Fibroblast of lung (primary cell): ENCODE measurements at regions not wholly inside any gene's neighbourhood (a gene's known extent, or its start where the extent isn't known, plus 50 kb on each side); places are given as distances from the start of the nearest gene placed in this dataset.

ENCODE experiments used
- DNase-seq, 2 donors: peaks; one replicate each; pipeline versions ENCODE4 v3.0.0 to v3.0.0-alpha.2; 2010; ENCODE audit warnings: low read depth in 2 of 2
- H2AFZ ChIP-seq: 2 replicates; pipeline ENCODE4 v1.5.1; 2012; ENCODE audit warnings: low read length, control low read depth, inconsistent platforms
- H3K27ac ChIP-seq: 2 replicates; pipeline ENCODE4 v1.5.1; 2011; ENCODE audit warnings: low read length, control low read depth; ENCODE audit not compliant: insufficient read depth
- H3K27me3 ChIP-seq: 2 replicates; pipeline ENCODE4 v1.5.1; 2011; ENCODE audit warnings: mild to moderate bottlenecking, low read length; ENCODE audit not compliant: control insufficient read depth, insufficient read depth
- H3K36me3 ChIP-seq: 2 replicates; pipeline ENCODE4 v1.5.1; 2011; ENCODE audit warnings: low read length; ENCODE audit not compliant: control insufficient read depth, insufficient read depth
- H3K4me1 ChIP-seq: 2 replicates; pipeline ENCODE4 v1.5.1; 2011; ENCODE audit warnings: low read length; ENCODE audit not compliant: control insufficient read depth, insufficient read depth; ENCODE audit errors: extremely low read depth
- H3K4me2 ChIP-seq: 2 replicates; pipeline ENCODE4 v1.5.1; 2011; ENCODE audit warnings: low read length, control low read depth; ENCODE audit not compliant: insufficient read depth; ENCODE audit errors: extremely low read depth
- H3K4me3 ChIP-seq, 4 experiments: fragments of 200-600 bp in 1 of 4; sonication (generic) in 1 of 4; replicated peaks in 1 of 4; 2 replicates each; pipeline ENCODE4 v1.5.1; 2011 to 2016; ENCODE audit warnings: low read length in 4 of 4, low read depth in 3 of 4, mild to moderate bottlenecking in 3 of 4, control low read depth in 2 of 4, inconsistent platforms in 1 of 4, mixed read lengths in 1 of 4; ENCODE audit not compliant: insufficient read depth in 1 of 4; ENCODE audit errors: control extremely low read depth in 1 of 4
- H3K79me2 ChIP-seq: 2 replicates; pipeline ENCODE4 v1.5.1; 2012; ENCODE audit warnings: mild to moderate bottlenecking, low read length, inconsistent platforms; ENCODE audit not compliant: control insufficient read depth, insufficient read depth
- H3K9ac ChIP-seq: 2 replicates; pipeline ENCODE4 v1.5.1; 2011; ENCODE audit warnings: mild to moderate bottlenecking, low read length, control low read depth; ENCODE audit not compliant: insufficient read depth
- H3K9me3 ChIP-seq: 2 replicates; pipeline ENCODE4 v1.5.1; 2012; ENCODE audit warnings: low read depth, low read length; ENCODE audit not compliant: control insufficient read depth, insufficient read depth
- H4K20me1 ChIP-seq: 2 replicates; pipeline ENCODE4 v1.5.1; 2011; ENCODE audit warnings: low read length; ENCODE audit not compliant: control insufficient read depth, insufficient read depth; ENCODE audit errors: extremely low read depth
- CTCF ChIP-seq, 2 donors: IDR thresholded peaks in 1 of 2; conservative IDR thresholded peaks in 1 of 2; 1 replicate in 1 of 2; 2 replicates in 1 of 2; pipeline ENCODE4 v1.5.1; 2011 to 2012; ENCODE audit warnings: low read length in 2 of 2, control low read depth in 1 of 2, inconsistent platforms in 1 of 2, low read depth in 1 of 2, mild to moderate bottlenecking in 1 of 2
- EZH2 ChIP-seq: IDR thresholded peaks from 2 replicates; pipeline ENCODE4 v1.5.1; 2012; ENCODE audit warnings: low read length, control low read depth, mild to moderate bottlenecking; ENCODE audit errors: missing control alignments

- Histone ChIP-seq H3K9me3 (no peaks in the 10 kb centered on the region), H4K20me1 (no peaks in the 10 kb centered on the region), H3K4me2 (no peak overlapping the region), H3K9ac (no peak overlapping the region), H2AFZ (no peak overlapping the region), H3K36me3 (no peaks in the 10 kb centered on the region), H3K27ac (no peak overlapping the region), H3K79me2 (no peaks in the 10 kb centered on the region), H3K4me3 (no peak overlapping the region), H3K27me3 (no peaks in the 10 kb centered on the region), H3K4me1 (no peaks in the 10 kb centered on the region)
- no peak for DNase-seq
- TF ChIP-seq CTCF (conservative IDR thresholded peaks at IDR 0.05 in 1 of 2, IDR thresholded peaks at IDR 0.05 in 1 of 2; ENCODE audit: low read depth in 1 of 2, low read length in 2 of 2) (no peak), EZH2 (no peak)
These were observed 369.8 kb upstream of the SEL1L start for GRCh38 chr14:81903477-81903876.

- TF ChIP-seq CTCF (conservative IDR thresholded peaks at IDR 0.05 in 1 of 2, IDR thresholded peaks at IDR 0.05 in 1 of 2; ENCODE audit: low read depth in 1 of 2, low read length in 2 of 2) (no peak), EZH2 (no peak)
- no peak for DNase-seq
These were observed 393.4 kb upstream of the SEL1L start for GRCh38 chr14:81927070-81927469.

GRCh38 chr14:81931828-81932227, 398.2 kb upstream of the SEL1L start:
- Histone ChIP-seq H3K4me1 (no peaks in the 10 kb centered on the region), H3K27me3 (no peaks in the 10 kb centered on the region), H3K4me2 (no peak overlapping the region)

More at GRCh38 chr14:81927070-81927469, 393.4 kb upstream of the SEL1L start:
- Histone ChIP-seq H3K4me3 (no peak overlapping the region), H3K9me3 (no peaks in the 10 kb centered on the region), H3K79me2 (no peaks in the 10 kb centered on the region), H3K4me2 (no peak overlapping the region), H3K36me3 (no peaks in the 10 kb centered on the region), H3K4me1 (no peaks in the 10 kb centered on the region), H3K27ac (no peak overlapping the region), H3K27me3 (no peaks in the 10 kb centered on the region), H3K9ac (no peak overlapping the region), H4K20me1 (no peaks in the 10 kb centered on the region), H2AFZ (no peak overlapping the region)

More at GRCh38 chr14:81931828-81932227, 398.2 kb upstream of the SEL1L start:
- no peak overlapping the region for H3K9ac ChIP-seq
- TF ChIP-seq EZH2 (no peak), CTCF (conservative IDR thresholded peaks at IDR 0.05 in 1 of 2, IDR thresholded peaks at IDR 0.05 in 1 of 2; ENCODE audit: low read depth in 1 of 2, low read length in 2 of 2) (no peak)
- H3K36me3 ChIP-seq, result no peaks in the 10 kb centered on the region
- no peak for DNase-seq
- no peak overlapping the region for H3K4me3 ChIP-seq
- H2AFZ ChIP-seq, result no peak overlapping the region
- H3K79me2 ChIP-seq, result no peaks in the 10 kb centered on the region
- no peaks in the 10 kb centered on the region for H4K20me1 ChIP-seq
- no peak overlapping the region for H3K27ac ChIP-seq
- H3K9me3 ChIP-seq, result no peaks in the 10 kb centered on the region
